GM12872 (cell line): ENCODE measurements at regions not wholly inside any gene's neighbourhood (a gene's known extent, or its start where the extent isn't known, plus 50 kb on each side); places are given as distances from the start of the nearest gene placed in this dataset.

Source experiments
- TF ChIP-seq, protein P1 (sequence below): IDR thresholded peaks from 3 replicates; pipeline ENCODE4 v1.5.1; 2011; ENCODE audit warnings: low read depth, mild to moderate bottlenecking, low read length, moderate library complexity; ENCODE audit not compliant: insufficient read depth

- TF ChIP-seq, protein P1, sequence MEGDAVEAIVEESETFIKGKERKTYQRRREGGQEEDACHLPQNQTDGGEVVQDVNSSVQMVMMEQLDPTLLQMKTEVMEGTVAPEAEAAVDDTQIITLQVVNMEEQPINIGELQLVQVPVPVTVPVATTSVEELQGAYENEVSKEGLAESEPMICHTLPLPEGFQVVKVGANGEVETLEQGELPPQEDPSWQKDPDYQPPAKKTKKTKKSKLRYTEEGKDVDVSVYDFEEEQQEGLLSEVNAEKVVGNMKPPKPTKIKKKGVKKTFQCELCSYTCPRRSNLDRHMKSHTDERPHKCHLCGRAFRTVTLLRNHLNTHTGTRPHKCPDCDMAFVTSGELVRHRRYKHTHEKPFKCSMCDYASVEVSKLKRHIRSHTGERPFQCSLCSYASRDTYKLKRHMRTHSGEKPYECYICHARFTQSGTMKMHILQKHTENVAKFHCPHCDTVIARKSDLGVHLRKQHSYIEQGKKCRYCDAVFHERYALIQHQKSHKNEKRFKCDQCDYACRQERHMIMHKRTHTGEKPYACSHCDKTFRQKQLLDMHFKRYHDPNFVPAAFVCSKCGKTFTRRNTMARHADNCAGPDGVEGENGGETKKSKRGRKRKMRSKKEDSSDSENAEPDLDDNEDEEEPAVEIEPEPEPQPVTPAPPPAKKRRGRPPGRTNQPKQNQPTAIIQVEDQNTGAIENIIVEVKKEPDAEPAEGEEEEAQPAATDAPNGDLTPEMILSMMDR, result no peak
Observed at GRCh38 chr5:88390481-88390880, 121.8 kb upstream of the TMEM161B start.

DNA sequence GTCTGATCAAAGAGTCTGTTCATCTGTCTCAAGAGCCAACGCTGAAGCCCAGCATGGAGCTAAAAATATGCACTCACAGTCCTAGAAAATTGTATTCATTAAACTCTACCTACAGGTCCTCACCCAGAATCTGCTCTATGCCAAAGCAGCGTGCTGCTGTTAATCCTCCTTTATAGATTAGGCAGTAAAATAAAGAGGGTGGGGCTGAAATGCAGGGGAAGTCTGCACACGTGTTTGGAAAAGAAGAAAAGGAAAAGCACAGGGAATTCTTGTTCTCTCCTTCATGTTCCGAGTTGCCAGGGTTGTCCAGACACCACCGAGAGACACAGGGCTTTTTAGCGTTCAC lies 121.4 kb upstream of the TMEM161B start:
- TF ChIP-seq, protein P1, result no peak

GRCh38 chr5:88389338-88390095 lies 120.9 kb upstream of the TMEM161B start:
- TF ChIP-seq, protein P1, result no peak

DNA sequence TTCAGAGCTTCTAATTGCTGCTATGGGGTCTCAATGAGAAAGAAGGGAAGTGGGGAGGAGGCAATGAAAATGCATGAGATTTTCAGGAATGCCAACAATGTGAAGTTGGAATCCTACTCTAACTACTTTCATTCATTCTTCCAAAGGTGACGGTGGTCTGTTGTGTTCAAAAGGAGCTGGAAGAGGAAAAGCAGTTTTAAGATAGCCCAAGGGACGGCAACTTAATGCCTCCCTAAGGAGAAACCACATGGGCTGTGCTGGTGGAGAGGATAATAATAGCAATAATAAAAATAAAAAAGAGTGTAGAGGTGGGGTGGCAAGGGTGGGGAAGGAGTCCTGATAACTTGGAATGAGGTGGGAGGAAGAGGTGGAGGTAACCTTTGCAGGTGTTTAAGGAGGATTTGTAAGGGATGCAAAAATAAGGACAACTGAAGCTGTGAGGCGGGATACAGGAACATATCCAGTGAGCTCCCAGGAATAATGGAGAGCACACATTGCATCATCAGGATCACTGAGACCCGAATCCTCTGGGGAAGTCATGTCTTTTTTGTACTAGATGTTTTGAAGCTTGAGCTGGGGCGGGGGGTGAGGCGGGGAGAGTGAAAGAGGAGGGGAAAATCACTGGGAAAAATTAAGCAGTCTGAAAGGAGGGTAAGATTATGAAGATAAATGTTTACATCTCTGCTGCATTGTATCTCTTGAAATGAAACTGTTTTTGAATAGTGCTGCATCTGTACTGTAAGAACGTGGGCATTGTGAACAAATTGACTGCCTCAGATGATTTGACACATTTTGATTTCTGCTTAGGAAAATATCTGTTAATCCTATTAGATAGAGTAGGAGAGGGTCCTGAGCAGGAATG lies 120.1 kb upstream of the TMEM161B start:
- TF ChIP-seq, protein P1, result no peak

GRCh38 chr5:88384886-88385285 lies 116.2 kb upstream of the TMEM161B start:
- TF ChIP-seq, protein P1, result no peak

DNA sequence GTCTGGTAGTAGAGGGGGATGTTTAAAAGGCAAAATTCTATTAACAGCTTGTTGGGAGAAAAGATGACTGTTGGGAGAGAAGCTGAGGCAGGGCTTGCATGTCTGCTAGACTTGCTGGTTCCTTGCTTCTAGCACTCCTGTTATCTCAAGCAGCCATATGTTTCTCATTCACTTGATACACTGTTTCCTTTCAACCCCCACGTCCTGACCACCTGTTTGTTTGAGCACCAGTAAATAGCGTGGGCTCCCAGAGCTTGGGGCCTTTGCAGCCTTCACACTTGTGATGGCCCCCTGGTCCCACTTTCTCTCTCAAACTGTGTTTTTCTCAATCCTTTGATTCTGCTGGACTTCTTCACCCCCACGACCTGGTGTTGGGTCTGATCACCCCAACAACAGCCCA lies 111.7 kb upstream of the TMEM161B start:
- TF ChIP-seq, protein P1, result no peak
